IPS-15b (cell line): ENCODE measurements at regions not wholly inside any gene's neighbourhood (a gene's known extent, or its start where the extent isn't known, plus 50 kb on each side); places are given as distances from the start of the nearest gene placed in this dataset.
"Not testable (repeated sequence)": the region's sequence is repeated elsewhere in the genome, so short reads cannot be mapped to it uniquely, and the experiment has no call there.

Experiments
- H3K27me3 ChIP-seq: one replicate; pipeline ENCODE4 v1.6.1; 2013; ENCODE audit warnings: low read length; ENCODE audit not compliant: control insufficient read depth, insufficient read depth
- H3K36me3 ChIP-seq: one replicate; pipeline ENCODE4 v1.6.1; 2013; ENCODE audit warnings: low read length; ENCODE audit not compliant: control insufficient read depth, insufficient read depth
- H3K4me1 ChIP-seq: one replicate; pipeline ENCODE4 v1.6.1; 2013; ENCODE audit warnings: mild to moderate bottlenecking, low read length; ENCODE audit not compliant: control insufficient read depth, insufficient read depth
- H3K4me3 ChIP-seq: one replicate; pipeline ENCODE4 v1.5.1; 2013; ENCODE audit warnings: low read depth, low read length
- H3K9ac ChIP-seq: one replicate; pipeline ENCODE4 v1.6.1; 2013; ENCODE audit warnings: low read depth, mild to moderate bottlenecking, low read length
- H3K9me3 ChIP-seq: one replicate; pipeline ENCODE4 v1.6.1; 2013; ENCODE audit warnings: mild to moderate bottlenecking, low read length; ENCODE audit not compliant: control insufficient read depth, insufficient read depth

- Histone ChIP-seq H3K27me3 (no peaks in the 10 kb centered on the region), H3K9ac (no peak overlapping the region), H3K9me3 (no peaks in the 10 kb centered on the region), H3K4me1 (no peaks in the 10 kb centered on the region), H3K4me3 (no peak overlapping the region), H3K36me3 (no peaks in the 10 kb centered on the region)
These were observed 593.5 kb downstream of the CETN3 start for GRCh38 chr5:89816038-89816437.

- H3K36me3 ChIP-seq, H3K9ac ChIP-seq, H3K4me1 ChIP-seq, H3K4me3 ChIP-seq, H3K9me3 ChIP-seq, H3K27me3 ChIP-seq: not testable (repeated sequence)
These were observed 608.8 kb downstream of the CETN3 start for GRCh38 chr5:89800735-89801134.

- H3K36me3 ChIP-seq, H3K4me1 ChIP-seq, H3K27me3 ChIP-seq, H3K4me3 ChIP-seq, H3K9ac ChIP-seq, H3K9me3 ChIP-seq: not testable (repeated sequence)
These were observed 615.1 kb downstream of the CETN3 start for GRCh38 chr5:89794504-89794903.

- not testable (repeated sequence) for H3K9ac ChIP-seq, H3K4me1 ChIP-seq, H3K27me3 ChIP-seq, H3K36me3 ChIP-seq, H3K9me3 ChIP-seq, H3K4me3 ChIP-seq
These were observed 629.8 kb downstream of the CETN3 start for GRCh38 chr5:89779734-89780133.

GRCh38 chr5:89777758-89778157 is 631.8 kb downstream of the CETN3 start:
- Histone ChIP-seq H3K36me3 (no peaks in the 10 kb centered on the region), H3K9me3 (no peaks in the 10 kb centered on the region)

GRCh38 chr5:89769975-89770374 is 639.6 kb downstream of the CETN3 start:
- H3K9me3 ChIP-seq: no peaks in the 10 kb centered on the region
- H3K4me3 ChIP-seq: no peak overlapping the region
- no peaks in the 10 kb centered on the region for H3K36me3 ChIP-seq
- H3K9ac ChIP-seq: no peak overlapping the region
- no peaks in the 10 kb centered on the region for H3K4me1 ChIP-seq
- no peaks in the 10 kb centered on the region for H3K27me3 ChIP-seq

More at GRCh38 chr5:89777758-89778157, 631.8 kb downstream of the CETN3 start:
- no peak overlapping the region for H3K9ac ChIP-seq
- H3K27me3 ChIP-seq: no peaks in the 10 kb centered on the region
- H3K4me1 ChIP-seq: no peaks in the 10 kb centered on the region
- no peak overlapping the region for H3K4me3 ChIP-seq

GRCh38 chr5:89759802-89760201 is 649.8 kb downstream of the CETN3 start:
- H3K36me3 ChIP-seq: no peaks in the 10 kb centered on the region
- no peak overlapping the region for H3K4me3 ChIP-seq
- no peaks in the 10 kb centered on the region for H3K9me3 ChIP-seq
- H3K9ac ChIP-seq: no peak overlapping the region
- H3K27me3 ChIP-seq: no peaks in the 10 kb centered on the region
- no peaks in the 10 kb centered on the region for H3K4me1 ChIP-seq

GRCh38 chr5:89758146-89758545 is 651.4 kb downstream of the CETN3 start:
- no peaks in the 10 kb centered on the region for H3K36me3 ChIP-seq
- H3K9me3 ChIP-seq: no peaks in the 10 kb centered on the region
- no peak overlapping the region for H3K4me3 ChIP-seq

GRCh38 chr5:89756955-89757354 is 652.6 kb downstream of the CETN3 start:
- H3K36me3 ChIP-seq: no peaks in the 10 kb centered on the region
- H3K9ac ChIP-seq: no peak overlapping the region
- H3K4me1 ChIP-seq: no peaks in the 10 kb centered on the region
- no peak overlapping the region for H3K4me3 ChIP-seq
- no peaks in the 10 kb centered on the region for H3K9me3 ChIP-seq
- H3K27me3 ChIP-seq: no peaks in the 10 kb centered on the region

More at GRCh38 chr5:89758146-89758545, 651.4 kb downstream of the CETN3 start:
- Histone ChIP-seq H3K4me1 (no peaks in the 10 kb centered on the region), H3K9ac (no peak overlapping the region), H3K27me3 (no peaks in the 10 kb centered on the region)

GRCh38 chr5:89755024-89755423 is 654.5 kb downstream of the CETN3 start:
- Histone ChIP-seq H3K27me3 (no peaks in the 10 kb centered on the region), H3K4me3 (no peak overlapping the region), H3K9me3 (no peaks in the 10 kb centered on the region), H3K9ac (no peak overlapping the region), H3K36me3 (no peaks in the 10 kb centered on the region), H3K4me1 (no peaks in the 10 kb centered on the region)

- Histone ChIP-seq H3K4me3 (no peak overlapping the region), H3K27me3 (no peaks in the 10 kb centered on the region), H3K4me1 (no peaks in the 10 kb centered on the region), H3K9me3 (no peaks in the 10 kb centered on the region), H3K36me3 (no peaks in the 10 kb centered on the region), H3K9ac (no peak overlapping the region)
These were observed 674.5 kb downstream of the CETN3 start for GRCh38 chr5:89735082-89735481.

GRCh38 chr5:89733772-89734171 is 675.8 kb downstream of the CETN3 start:
- H3K36me3 ChIP-seq: no peaks in the 10 kb centered on the region
- no peak overlapping the region for H3K9ac ChIP-seq
- H3K27me3 ChIP-seq: no peaks in the 10 kb centered on the region
- H3K9me3 ChIP-seq: no peaks in the 10 kb centered on the region
- H3K4me3 ChIP-seq: no peak overlapping the region
- H3K4me1 ChIP-seq: no peaks in the 10 kb centered on the region
